GM10266 (cell line): ENCODE measurements at regions not wholly inside any gene's neighbourhood (a gene's known extent, or its start where the extent isn't known, plus 50 kb on each side); places are given as distances from the start of the nearest gene placed in this dataset.

ENCODE experiments used
- DNase-seq: peaks from one replicate; pipeline ENCODE4 v3.0.0; 2012; ENCODE audit errors: extremely low spot score
- CTCF ChIP-seq: IDR thresholded peaks from 2 replicates; pipeline ENCODE4 v1.5.1; 2012; ENCODE audit warnings: mild to moderate bottlenecking, low read depth; ENCODE audit not compliant: control insufficient read depth, insufficient read depth; ENCODE audit errors: missing control alignments

DNA sequence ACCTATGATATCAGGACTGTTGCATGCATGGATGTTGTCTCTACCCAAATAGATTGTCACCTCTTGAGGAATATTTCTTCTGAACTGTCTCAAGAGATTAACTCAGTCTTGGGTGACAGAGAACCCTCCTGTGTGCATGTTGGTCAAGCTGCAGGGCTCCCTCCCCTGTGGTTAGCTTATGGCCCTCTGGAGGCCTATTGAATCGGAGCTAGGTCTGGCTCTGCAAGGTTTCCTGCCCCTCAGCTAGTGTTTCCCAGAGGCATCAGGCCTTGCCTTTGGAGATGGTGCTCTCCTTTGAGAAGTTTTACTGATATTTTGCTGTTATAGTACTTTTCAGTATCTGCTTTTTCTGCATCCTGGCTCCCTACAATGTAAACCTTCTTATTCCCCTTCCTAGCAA, 769.2 kb upstream of the FAM98A start:
- no peak for DNase-seq
- no peak for TF ChIP-seq CTCF

GRCh38 chr2:34365932-34366331, 766.8 kb upstream of the FAM98A start:
- no peak for TF ChIP-seq CTCF
- DNase-seq, result no peak

DNA sequence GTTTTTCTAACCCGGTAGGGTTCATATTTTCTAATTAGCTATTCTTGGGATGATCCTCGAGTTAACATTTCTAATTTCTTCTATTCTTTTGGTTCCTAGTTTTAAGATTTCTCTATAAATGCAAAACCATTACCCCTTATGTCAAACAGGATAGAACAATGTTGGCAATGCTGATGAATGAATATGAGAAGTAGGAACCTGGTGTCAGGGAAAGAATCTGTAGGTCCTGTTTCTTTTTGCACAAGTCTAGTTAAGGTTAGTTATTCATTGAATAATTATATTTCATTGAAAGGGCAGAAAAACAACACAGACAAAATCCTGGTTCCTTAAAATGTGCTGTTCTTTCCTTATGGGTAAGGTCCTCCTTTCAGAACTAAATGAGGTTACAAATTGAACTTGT, 766.4 kb upstream of the FAM98A start:
- DNase-seq, result no peak
- no peak for TF ChIP-seq CTCF

DNA sequence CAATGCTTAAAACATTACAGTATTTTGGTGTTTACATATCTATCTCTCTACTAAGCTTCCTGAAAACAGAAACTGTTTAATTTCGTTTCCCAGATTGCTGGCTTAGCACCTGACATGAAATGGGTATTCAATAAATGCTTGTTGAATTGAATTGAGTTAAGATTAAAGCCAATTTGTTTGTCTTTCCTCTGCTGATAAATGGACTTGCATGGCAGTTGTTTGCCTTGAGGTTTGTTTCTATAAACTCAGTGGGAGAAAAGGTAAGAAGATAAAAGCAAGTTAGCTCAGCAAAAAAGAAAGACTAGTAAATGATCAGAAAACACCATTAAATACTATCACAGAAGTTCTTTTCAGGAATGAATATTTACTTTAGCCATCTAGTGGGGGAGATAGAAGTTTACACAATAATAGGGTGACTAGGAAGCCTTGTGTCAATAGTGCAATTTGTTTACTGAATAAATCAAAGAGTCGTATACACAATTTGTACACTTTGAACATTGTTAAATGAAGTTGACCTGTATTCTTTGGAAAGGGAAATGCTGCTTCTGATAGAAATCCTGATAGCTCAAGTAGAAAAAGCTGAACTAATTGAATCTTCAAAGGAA, 754.5 kb upstream of the FAM98A start:
- DNase-seq, result no peak
- no peak for TF ChIP-seq CTCF

- DNase-seq, result no peak
- TF ChIP-seq CTCF, result no peak
These were observed 750.4 kb upstream of the FAM98A start for GRCh38 chr2:34349527-34349926.

GRCh38 chr2:34345030-34345429, 745.9 kb upstream of the FAM98A start:
- no peak for TF ChIP-seq CTCF
- no peak for DNase-seq

DNA sequence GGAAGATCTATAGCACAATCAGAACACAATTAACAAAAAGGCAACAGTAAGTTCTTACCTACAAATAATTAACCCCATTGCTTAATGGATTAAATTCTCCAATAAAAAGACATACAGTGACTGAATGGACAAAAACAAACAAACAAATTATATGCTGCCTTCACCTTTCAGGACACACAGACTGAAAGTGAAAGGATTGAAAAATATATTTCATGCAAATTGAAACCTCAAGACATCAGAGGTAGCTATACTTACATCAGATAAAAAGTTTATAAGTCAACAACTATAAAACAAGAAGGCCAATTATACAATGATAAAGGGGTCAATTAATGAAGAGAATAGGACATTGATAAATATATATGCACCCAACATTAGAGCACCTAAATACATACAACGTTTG, 741.2 kb upstream of the FAM98A start:
- no peak for DNase-seq
- TF ChIP-seq CTCF, result no peak
